Keratinocyte (primary cell): ENCODE measurements at regions not wholly inside any gene's neighbourhood (a gene's known extent, or its start where the extent isn't known, plus 50 kb on each side); places are given as distances from the start of the nearest gene placed in this dataset.

Experiments used
- CTCF ChIP-seq, 3 experiments: IDR thresholded peaks in 1 of 3; conservative IDR thresholded peaks in 1 of 3; optimal IDR thresholded peaks in 1 of 3; 2 replicates in 2 of 3; 3 replicates in 1 of 3; pipeline versions ENCODE3 to v1.5.1; 2011; ENCODE audit warnings: low read length in 3 of 3, mild to moderate bottlenecking in 3 of 3, moderate library complexity in 2 of 3, control low read depth in 1 of 3, inconsistent platforms in 1 of 3; ENCODE audit not compliant: insufficient read depth in 2 of 3; ENCODE audit errors: extremely low read depth in 1 of 3
- EZH2 ChIP-seq: IDR thresholded peaks from one replicate; pipeline ENCODE4 v1.6.1; 2012; ENCODE audit warnings: inconsistent platforms, mild to moderate bottlenecking, low read length, moderate library complexity

- no peak for TF ChIP-seq EZH2
- no peak for TF ChIP-seq CTCF (optimal IDR thresholded peaks at IDR 0.05 in 1 of 3, IDR thresholded peaks at IDR 0.05 in 1 of 3, conservative IDR thresholded peaks at IDR 0.05 in 1 of 3; ENCODE audit: extremely low read depth in 1 of 3, insufficient read depth in 2 of 3, low read length in 3 of 3)
These were observed 1019.0 kb downstream of the DIAPH3 start for GRCh38 chr13:59144700-59145099.
